OCI-LY1 (cell line): ENCODE measurements at regions not wholly inside any gene's neighbourhood (a gene's known extent, or its start where the extent isn't known, plus 50 kb on each side); places are given as distances from the start of the nearest gene placed in this dataset.

Source experiments
- EZH2 ChIP-seq: fragments of 200-600 bp; sonication (generic), shearing (Covaris generic); IDR thresholded peaks from 2 replicates; pipeline ENCODE4 v1.8.0; 2017; ENCODE audit warnings: borderline replicate concordance, mixed run types, mild to moderate bottlenecking, antibody characterized with exemption, low read length, moderate library complexity, mixed read lengths
- TF ChIP-seq, protein P1 (sequence below): fragments of 200-600 bp; sonication (generic), shearing (Covaris generic); IDR thresholded peaks from 2 replicates; pipeline ENCODE4 v1.5.1; 2017; ENCODE audit warnings: mild to moderate bottlenecking, antibody characterized with exemption, low read length, moderate library complexity, mixed read lengths

DNA sequence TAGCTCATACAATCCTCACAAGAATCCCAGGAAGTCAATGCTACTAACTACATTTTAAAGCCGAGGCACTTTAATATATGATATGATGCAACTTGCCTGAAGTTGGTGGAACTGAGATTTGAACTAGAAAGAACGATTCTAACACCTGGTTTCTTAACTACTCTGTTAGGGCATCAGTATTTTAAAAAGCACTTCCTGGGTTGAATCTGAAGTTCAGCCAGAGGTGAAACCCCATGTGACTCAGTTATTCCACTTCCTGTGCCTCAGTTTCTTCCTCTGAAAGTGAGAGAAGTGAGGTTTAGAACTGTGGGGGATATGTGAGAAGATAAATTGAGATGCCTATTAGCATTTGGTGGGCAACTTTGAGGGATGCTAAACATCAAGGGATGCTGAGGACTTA, 129.4 kb upstream of the ANKFN1 start:
- TF ChIP-seq EZH2: no peak
- TF ChIP-seq, protein P1, sequence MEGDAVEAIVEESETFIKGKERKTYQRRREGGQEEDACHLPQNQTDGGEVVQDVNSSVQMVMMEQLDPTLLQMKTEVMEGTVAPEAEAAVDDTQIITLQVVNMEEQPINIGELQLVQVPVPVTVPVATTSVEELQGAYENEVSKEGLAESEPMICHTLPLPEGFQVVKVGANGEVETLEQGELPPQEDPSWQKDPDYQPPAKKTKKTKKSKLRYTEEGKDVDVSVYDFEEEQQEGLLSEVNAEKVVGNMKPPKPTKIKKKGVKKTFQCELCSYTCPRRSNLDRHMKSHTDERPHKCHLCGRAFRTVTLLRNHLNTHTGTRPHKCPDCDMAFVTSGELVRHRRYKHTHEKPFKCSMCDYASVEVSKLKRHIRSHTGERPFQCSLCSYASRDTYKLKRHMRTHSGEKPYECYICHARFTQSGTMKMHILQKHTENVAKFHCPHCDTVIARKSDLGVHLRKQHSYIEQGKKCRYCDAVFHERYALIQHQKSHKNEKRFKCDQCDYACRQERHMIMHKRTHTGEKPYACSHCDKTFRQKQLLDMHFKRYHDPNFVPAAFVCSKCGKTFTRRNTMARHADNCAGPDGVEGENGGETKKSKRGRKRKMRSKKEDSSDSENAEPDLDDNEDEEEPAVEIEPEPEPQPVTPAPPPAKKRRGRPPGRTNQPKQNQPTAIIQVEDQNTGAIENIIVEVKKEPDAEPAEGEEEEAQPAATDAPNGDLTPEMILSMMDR: no peak
